HT1080 (cell line): ENCODE measurements at regions not wholly inside any gene's neighbourhood (a gene's known extent, or its start where the extent isn't known, plus 50 kb on each side); places are given as distances from the start of the nearest gene placed in this dataset.
"Not testable (repeated sequence)": the region's sequence is repeated elsewhere in the genome, so short reads cannot be mapped to it uniquely, and the experiment has no call there.

ENCODE experiments used
- DNase-seq: peaks from one replicate; pipeline ENCODE4 v3.0.0-alpha.2; 2015; ENCODE audit warnings: low read depth

DNA sequence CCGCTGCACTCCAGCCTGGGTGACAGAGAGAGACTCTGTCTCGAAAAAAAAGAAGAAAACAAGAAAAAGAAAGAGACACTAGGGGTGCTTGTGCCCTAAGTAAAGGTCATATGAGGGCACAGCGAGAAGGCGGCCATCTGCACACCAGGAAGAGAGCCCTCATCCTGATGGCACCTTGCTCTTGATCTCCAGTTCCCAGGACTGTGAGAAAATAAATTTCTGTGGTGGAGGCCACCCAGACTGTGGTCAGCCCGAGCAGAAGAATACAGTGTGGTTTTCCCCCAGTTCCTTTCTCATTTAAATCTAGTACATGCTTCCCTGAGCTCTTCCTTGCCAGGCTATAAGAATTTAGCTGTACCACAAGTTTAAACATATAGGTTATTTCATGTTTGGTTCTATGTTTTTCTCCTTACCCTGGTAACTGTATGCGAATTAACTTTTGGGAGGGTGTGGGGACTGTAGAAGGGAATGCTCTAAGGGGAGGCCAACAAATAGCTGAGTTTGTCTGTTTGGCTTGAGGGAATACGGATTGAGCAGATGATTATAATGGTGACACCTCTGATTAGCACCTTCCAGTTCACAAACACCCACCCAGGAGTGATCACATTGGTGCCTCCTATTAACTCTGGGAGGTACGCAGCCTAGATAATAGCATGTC lies 119.6 kb upstream of the ERRFI1 start:
- DNase-seq: peak; percentile 58

DNA sequence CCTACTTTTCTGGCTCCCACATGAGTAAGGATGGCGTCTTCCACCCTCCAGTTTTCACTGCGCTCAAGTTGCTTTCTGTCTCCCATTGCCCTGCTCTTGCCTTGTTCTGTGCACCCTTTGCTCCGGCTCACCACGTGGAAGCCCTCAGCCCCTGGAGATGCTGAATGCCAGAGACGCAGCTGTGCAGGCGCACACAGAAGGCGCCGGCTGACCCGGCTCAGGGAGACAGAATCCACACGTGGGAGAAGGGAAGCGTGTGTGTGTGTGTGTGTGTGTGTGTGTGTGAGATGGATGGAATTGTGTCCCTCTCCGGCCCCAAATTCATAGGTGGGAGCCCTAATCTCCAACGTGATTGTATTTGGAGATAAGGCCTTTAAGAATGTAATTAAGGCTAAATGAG lies 118.2 kb upstream of the ERRFI1 start:
- DNase-seq: no peak

DNA sequence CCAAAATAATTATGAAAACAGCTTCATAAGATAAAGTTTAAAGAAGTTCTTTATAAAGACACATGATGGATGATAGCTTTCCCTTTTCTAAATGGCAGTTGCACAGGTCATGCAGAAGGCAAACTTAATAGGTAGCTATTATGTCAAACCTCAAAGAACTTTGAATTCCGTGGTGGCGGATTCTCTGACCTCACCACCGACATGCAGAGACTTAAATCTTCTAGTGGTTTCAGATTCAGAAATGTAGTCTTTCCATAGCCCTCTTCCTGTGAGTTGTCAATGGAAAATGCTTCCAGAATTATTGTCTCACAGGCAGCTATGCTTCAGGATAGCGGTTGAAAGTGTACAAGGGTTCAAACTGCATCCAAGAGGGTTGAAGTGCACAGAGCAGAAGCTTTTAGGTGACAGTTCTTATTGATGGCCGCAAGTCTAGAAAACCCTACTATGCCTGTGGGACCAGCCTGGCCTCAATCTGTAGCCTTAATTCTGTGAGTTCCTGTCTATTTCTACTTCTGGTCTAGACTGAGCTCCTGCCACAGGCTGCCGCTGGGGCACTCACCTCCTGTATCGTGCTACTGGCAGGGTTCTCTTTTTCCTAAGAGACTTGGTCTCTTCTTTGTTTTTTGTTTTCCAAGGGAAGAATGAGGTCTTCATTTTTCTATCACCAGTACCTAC lies 117.0 kb upstream of the ERRFI1 start:
- peak; percentile 50 for DNase-seq

DNA sequence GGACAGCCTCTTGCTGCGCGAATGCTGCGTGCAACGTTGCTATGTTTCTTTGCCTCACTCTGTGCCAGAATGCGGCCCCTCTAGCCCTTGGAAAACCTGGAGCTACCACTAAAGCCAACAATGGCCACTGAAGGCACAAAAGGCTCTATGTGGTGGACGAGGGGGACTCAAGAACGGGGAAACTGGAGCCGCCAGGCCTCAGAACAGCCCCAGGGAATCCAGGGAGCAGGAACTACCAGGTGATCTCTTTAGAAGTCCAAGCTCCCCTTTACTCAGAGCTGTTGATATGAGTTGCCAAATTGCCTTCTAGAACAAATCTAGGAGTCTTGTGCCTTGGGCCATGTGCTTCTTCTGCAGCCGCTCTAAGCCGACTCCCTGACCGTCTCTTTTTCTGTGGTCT lies 113.8 kb upstream of the ERRFI1 start:
- DNase-seq: no peak

DNA sequence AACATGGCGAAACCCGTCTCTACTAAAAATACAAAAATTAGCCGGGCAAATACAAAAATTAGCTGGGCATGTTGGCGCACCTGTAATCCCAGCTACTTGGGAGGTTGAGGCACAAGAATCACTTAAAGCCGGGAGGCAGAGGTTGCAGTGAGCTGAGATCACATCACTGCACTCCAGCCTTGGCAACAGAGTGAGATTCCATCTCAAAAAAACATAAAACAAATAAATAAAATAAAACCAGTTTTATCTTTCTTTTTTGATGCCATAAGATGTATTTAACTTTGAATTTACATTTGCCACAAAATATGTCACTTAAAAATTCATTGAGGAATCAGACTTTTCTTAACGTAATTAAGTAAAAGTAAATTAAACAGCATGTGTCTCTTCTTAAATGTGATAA lies 113.3 kb upstream of the ERRFI1 start:
- no peak for DNase-seq

- DNase-seq: no peak
These were observed 112.6 kb upstream of the ERRFI1 start for GRCh38 chr1:8138673-8139072.

DNA sequence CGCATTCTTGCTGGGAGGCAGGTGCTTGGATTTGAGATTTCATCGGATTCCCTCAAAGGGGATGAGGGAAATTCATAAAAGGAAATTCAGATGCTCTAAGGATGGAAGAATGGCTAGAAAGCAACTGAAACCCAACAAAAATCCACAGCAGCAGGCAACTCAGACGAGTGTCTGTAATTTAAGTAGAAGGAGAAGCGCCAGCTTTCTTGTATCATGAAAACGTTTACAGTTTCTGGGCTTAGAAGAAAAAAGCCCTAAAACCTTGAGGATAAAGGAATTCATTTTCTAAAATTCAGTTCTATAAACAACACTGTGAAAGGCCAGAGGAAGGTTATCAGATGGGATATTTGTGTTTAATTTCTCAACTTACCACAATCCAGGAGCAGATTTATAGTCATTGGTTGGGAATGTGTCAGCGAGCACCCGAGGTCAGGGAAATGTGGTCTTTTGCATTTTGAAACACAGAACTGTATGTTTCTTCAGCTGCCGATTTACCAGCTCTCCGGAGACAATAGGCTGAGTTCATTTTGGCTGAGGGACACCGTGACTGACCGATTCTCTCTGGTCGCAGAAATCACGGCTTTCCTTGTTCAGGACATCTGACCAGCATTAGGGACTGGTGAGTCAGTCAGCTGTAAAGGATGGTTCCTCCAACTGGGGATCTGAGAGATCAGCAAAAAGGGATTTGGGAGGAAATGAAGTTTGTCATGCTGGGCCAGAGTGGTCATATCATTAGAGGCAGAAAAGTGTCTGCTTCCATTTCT lies 111.6 kb upstream of the ERRFI1 start:
- DNase-seq: peak; percentile 96

GRCh38 chr1:8136766-8137165 lies 110.7 kb upstream of the ERRFI1 start:
- no peak for DNase-seq

GRCh38 chr1:8135250-8135649 lies 109.1 kb upstream of the ERRFI1 start:
- no peak for DNase-seq

DNA sequence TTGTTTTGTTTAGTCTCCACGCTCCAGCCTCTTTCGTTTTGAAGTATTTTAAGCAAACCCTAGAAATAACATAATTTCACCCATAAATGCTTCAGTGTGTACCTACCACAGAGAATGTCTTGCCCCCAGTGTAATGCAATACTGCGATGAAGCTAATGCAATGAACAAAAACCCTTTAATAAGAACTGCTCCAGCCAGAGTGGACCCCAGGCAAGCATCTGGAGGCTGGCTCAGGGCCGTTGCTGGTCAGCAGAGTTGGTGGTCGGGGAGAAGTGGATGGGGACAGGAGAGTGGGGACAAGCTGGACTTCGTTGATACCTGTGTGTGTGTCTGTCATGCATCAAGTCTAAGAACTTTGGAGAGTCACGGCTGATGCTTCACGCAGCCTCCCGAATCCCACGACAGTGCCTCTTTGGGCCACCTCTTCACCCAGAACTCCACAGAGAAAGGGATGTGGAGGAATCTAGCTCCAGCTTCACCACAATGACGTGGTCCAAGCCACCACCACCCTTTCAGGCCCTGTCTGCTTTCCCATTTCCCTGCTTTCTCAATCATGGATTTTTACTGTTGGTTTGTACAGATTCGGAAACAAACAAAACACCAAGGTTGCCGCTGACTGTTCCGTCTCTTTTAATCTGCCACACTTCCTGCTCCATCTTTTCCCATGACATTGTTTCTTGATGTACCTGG lies 108.6 kb upstream of the ERRFI1 start:
- peak; percentile 71 for DNase-seq

DNA sequence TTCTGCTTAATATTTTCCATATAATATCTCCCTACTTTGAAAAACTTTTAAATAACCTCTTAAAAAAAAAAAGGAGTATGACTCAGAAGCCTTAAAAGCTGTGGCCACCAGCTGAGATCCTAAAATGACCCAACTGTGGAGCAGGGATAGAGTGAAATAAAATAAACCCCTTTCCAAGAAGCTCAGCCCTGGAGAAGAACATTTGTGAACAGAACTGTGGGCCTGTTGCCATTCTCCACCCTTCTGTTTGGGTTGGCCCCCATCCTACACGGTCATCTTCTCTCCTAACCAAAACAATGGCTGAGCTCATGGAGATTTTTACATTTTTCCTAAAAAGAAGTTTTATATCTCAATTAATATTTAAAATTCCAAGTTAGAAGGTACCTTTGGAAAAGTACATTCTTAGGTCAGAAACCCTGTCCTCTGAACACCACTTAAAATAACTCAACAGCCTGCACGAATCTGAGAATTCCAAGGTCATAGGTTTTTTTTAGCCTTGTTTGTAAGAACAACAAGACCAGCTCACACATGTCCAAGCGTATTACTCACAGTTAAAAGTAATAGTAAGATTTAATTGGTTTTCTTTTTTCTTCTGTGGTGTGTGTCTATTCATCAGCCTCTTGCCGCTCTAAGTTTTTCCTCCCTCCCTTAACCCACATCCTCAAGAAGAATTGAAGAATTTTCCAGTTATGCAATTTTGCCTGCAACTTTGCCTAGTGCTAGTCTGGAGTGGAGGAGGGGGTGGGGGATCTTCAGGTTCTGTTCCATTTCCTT lies 107.7 kb upstream of the ERRFI1 start:
- peak; percentile 98 for DNase-seq

DNA sequence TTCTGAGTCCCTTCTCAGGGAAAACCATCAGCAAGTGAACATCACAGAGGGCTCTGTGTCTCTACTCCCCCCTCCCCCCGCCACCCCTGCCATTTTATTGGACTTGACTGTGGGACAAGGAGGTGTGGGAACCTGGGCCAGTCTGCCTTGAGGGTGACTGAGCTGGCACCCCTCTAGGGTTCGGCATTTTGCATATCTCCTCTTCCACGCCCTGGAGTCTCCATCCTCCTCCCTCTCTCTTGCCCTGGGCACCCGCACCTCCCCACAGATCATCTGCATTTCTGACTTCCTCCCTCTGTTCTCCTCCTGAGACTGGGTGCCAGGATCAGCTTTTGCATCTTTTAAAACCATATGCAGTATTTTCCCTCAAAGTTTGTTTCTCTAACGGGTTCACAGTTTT lies 107.1 kb upstream of the ERRFI1 start:
- peak; percentile 67 for DNase-seq

DNA sequence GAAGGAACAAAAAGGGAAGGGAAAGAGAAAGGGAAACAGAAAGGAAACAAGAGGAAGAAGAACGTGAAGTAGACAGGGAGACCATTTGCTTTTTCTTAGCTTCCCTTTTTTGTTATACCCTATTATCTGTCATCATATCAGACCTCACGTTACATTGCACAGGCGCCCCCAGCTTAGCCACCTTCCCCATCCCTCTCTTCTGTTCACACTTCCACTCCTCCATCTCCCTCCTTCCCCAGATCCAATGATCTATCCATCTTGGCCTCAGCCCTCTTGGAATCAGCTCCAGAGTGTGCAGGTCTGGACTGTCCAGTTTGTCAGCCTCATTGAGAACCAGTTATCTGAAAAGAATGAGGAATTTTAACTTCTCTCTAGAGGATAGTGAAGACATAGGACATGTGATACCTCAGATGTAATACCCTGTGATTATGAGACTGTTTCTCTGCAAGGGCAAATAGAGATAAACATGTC lies 101.1 kb upstream of the ERRFI1 start:
- DNase-seq: no peak

DNA sequence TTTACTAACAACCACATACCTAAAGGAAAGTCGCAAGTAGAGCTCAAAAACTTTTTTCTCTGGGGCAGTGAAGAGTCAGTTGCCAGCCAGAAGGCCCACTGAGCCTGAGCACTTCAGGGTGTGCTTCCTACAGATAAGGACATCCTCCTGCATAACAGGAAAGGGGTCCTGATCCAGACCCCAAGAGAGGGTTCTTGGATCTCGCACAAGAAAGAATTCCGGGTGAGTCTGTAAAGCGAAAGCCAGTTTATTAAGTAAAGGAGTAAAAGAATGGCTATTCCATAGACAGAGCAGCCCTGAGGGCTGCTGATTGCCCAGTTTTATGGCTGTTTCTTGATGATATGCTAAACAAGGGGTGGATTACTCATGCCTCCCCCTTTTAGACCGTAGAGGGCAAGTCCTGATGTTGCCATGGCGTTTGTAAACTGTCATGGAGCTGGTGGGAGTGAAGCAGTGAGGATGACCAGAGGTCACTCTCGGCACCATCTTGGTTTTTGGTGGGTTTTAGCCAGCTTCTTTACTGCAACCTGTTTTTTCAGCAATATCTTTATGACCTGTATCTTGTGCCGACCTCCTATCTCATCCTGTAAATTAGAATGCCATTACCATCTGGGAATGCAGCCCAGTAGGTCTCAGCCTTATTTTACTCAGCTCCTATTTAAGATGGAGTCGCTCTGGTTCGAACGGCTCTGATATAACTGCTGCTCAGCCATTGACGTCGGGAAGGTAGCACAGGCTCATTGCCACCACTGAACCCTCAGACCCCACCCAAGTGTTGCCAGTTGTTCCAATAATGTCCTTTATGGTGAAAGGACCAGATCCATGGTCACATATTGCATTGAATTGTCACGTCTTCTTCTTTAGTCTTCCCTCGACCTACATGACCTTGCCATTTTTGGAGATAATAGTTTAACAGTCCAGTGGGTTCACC lies 96.6 kb upstream of the ERRFI1 start:
- peak; percentile 22 for DNase-seq

DNA sequence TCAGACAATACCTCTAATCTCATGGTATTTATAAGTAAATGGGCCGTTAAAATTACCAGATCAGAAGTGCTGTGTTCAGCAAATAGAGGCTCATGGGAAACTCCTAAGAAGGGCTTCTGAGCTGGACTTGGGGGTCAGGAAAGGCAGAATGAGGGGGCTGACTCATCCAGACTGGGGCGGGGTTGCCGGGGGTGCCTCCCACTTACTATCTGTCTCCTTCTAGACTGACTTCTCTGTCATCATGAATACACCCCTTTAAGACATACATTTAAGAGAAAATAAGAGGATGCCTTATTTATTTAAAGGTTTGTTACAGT lies 96.0 kb upstream of the ERRFI1 start:
- peak; percentile 36 for DNase-seq

GRCh38 chr1:8121261-8122159 lies 95.4 kb upstream of the ERRFI1 start:
- peak; percentile 62 for DNase-seq

GRCh38 chr1:8120693-8121260 lies 94.7 kb upstream of the ERRFI1 start:
- DNase-seq: peak; percentile 78

GRCh38 chr1:8118736-8119135 lies 92.6 kb upstream of the ERRFI1 start:
- DNase-seq: not testable (repeated sequence)

DNA sequence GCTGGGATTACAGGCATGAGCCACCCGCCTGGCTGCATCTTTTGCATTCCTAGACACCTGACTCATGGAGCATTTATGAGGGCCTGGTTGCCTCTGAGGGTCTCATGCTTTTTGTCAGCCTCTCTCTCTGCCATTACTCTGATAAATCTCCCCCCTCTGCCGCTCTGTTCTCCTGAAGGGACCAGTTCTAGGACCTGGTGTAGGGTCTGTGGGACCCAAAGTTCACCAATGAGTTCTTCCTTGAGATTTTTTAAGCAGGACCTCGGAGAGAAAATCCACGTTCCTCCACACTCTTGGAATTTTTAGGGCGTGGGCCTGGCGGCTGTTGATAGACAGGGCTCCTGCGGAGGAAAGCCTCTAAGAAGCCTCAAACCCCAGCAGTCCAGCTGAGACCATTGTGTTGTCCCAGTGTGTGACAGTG lies 91.9 kb upstream of the ERRFI1 start:
- DNase-seq: no peak
